ENCODE measurements at regions not wholly inside any gene's neighbourhood (a gene's known extent, or its start where the extent isn't known, plus 50 kb on each side); places are given as distances from the start of the nearest gene placed in this dataset.

DNA sequence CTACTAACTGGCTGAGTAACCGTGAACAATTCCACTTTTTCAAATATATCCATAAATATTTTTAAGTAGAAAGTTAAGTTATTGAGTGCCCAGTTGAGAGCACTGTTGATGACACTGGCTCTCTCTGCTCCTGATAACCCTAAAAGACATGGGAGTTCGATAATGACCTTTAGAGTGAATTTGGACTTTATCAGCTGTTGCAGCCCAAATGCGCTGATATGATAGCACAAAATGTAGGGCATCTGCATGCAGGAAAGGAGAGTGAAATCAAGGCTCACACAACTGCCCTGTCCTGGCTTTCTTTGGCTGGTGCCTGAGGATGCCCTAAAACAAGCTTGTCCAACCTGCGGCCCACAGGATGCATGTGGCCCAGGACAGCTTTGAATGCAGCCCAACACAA, 60.0 kb upstream of the ALK start:
- TF ChIP-seq POLR2A (IDR thresholded peaks at IDR 0.05; ENCODE audit: low read depth, low read length) (no peak), TAF1 (IDR thresholded peaks at IDR 0.05; ENCODE audit: borderline replicate concordance, low read depth, low read length) (no peak), POLR2AphosphoS5 (IDR thresholded peaks at IDR 0.05; ENCODE audit: low read depth, low read length) (no peak)
